ENCODE measurements at regions not wholly inside any gene's neighbourhood (a gene's known extent, or its start where the extent isn't known, plus 50 kb on each side); places are given as distances from the start of the nearest gene placed in this dataset.

GRCh38 chr9:1539216-1539615, 475.9 kb upstream of the SMARCA2 start:
- Histone ChIP-seq H3K9me3 (no peaks in the 10 kb centered on the region), H3K27ac (no peak overlapping the region), H3K4me3 (no peak overlapping the region), H3K4me2 (no peak overlapping the region), H3K4me1 (no peaks in the 10 kb centered on the region)
- ChIA-PET CTCF (no interaction called here), POLR2A (no interaction called here)
- WGBS (ENCODE audit: missing lambda C conversion rate) = 0% methylated on average over 2 of the region's 2 CpGs
- FAIRE-seq = no peak
- TF ChIP-seq NFE2L2 (conservative IDR thresholded peaks at IDR 0.05; ENCODE audit: low read length) (no peak), CHD2 (IDR thresholded peaks at IDR 0.05; ENCODE audit: low read length, partially characterized antibody) (no peak), ESRRA (IDR thresholded peaks at IDR 0.05; ENCODE audit: borderline replicate concordance, low read length) (no peak), EHMT2 (IDR thresholded peaks at IDR 0.05; ENCODE audit: low read depth) (no peak), TFCP2L1 (CRISPR knock-in tag; IDR thresholded peaks at IDR 0.05) (no peak), CBX2 (IDR thresholded peaks at IDR 0.05; ENCODE audit: borderline replicate concordance, low read depth) (no peak), JUN (IDR thresholded peaks at IDR 0.05) (no peak)
- TF ChIP-seq, protein P1, sequence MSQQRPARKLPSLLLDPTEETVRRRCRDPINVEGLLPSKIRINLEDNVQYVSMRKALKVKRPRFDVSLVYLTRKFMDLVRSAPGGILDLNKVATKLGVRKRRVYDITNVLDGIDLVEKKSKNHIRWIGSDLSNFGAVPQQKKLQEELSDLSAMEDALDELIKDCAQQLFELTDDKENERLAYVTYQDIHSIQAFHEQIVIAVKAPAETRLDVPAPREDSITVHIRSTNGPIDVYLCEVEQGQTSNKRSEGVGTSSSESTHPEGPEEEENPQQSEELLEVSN (IDR thresholded peaks at IDR 0.05; ENCODE audit: borderline replicate concordance, low read depth) = no peak
- DNase-seq (ENCODE audit: low read depth in 1 of 2, low spot score in 1 of 2) = no peak
- no peak for ATAC-seq

GRCh38 chr9:1550636-1551035, 464.5 kb upstream of the SMARCA2 start:
- no peak for TF ChIP-seq JUNB (IDR thresholded peaks at IDR 0.05)
- TF ChIP-seq CBX2 (IDR thresholded peaks at IDR 0.05; ENCODE audit: borderline replicate concordance, low read depth) = no peak
- TF ChIP-seq, protein P2, sequence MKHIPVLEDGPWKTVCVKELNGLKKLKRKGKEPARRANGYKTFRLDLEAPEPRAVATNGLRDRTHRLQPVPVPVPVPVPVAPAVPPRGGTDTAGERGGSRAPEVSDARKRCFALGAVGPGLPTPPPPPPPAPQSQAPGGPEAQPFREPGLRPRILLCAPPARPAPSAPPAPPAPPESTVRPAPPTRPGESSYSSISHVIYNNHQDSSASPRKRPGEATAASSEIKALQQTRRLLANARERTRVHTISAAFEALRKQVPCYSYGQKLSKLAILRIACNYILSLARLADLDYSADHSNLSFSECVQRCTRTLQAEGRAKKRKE (CRISPR knock-in tag; IDR thresholded peaks at IDR 0.05; ENCODE audit: low read depth) = no peak
- TF ChIP-seq, protein P3, sequence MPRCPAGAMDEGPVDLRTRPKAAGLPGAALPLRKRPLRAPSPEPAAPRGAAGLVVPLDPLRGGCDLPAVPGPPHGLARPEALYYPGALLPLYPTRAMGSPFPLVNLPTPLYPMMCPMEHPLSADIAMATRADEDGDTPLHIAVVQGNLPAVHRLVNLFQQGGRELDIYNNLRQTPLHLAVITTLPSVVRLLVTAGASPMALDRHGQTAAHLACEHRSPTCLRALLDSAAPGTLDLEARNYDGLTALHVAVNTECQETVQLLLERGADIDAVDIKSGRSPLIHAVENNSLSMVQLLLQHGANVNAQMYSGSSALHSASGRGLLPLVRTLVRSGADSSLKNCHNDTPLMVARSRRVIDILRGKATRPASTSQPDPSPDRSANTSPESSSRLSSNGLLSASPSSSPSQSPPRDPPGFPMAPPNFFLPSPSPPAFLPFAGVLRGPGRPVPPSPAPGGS (IDR thresholded peaks at IDR 0.05) = no peak
- no peak for TF ChIP-seq PHF8 (IDR thresholded peaks at IDR 0.05; ENCODE audit: borderline replicate concordance, low read depth)
- no peak for TF ChIP-seq MYC (IDR thresholded peaks at IDR 0.05; ENCODE audit: borderline replicate concordance, low read length)
- TF ChIP-seq KDM1A (IDR thresholded peaks at IDR 0.05; ENCODE audit: low read depth) = no peak
- no peak for TF ChIP-seq ZNF302 (CRISPR knock-in tag; IDR thresholded peaks at IDR 0.05)
- no peak for TF ChIP-seq EP300 (IDR thresholded peaks at IDR 0.05)
- no peak for TF ChIP-seq ESRRA (IDR thresholded peaks at IDR 0.05; ENCODE audit: borderline replicate concordance, low read length)
- TF ChIP-seq JUN (IDR thresholded peaks at IDR 0.05) = no peak
- TF ChIP-seq HOXB5 (CRISPR knock-in tag; IDR thresholded peaks at IDR 0.05) = no peak
- TF ChIP-seq ZFP36 (IDR thresholded peaks at IDR 0.05; ENCODE audit: borderline replicate concordance, partially characterized antibody) = no peak
- TF ChIP-seq RAD21 (conservative IDR thresholded peaks at IDR 0.05 in 1 of 2, IDR thresholded peaks at IDR 0.05 in 1 of 2) = no peak
- TF ChIP-seq RFX5 (IDR thresholded peaks at IDR 0.05) = no peak
- TF ChIP-seq TFCP2L1 (CRISPR knock-in tag; IDR thresholded peaks at IDR 0.05) = no peak
- TF ChIP-seq HOXA7 (CRISPR knock-in tag; IDR thresholded peaks at IDR 0.05) = no peak
- TF ChIP-seq MAX (IDR thresholded peaks at IDR 0.05) = no peak
- no peak for ATAC-seq
- H3K27ac ChIP-seq = no peak overlapping the region
- FAIRE-seq = no peak
- POLR2A ChIA-PET = no interaction called here
- no peak overlapping the region for H3K4me2 ChIP-seq
- CTCF ChIA-PET = no interaction called here
- H3K4me3 ChIP-seq = no peak overlapping the region
- H3K9me3 ChIP-seq = no peaks in the 10 kb centered on the region
- WGBS (ENCODE audit: missing lambda C conversion rate) = 0% methylated on average over 1 of the region's 1 CpG
- DNase-seq (ENCODE audit: low read depth in 1 of 2, low spot score in 1 of 2) = no peak
- H3K4me1 ChIP-seq = no peaks in the 10 kb centered on the region

Data from A549 (cell line).